Aorta (tissue), 5 donors: ENCODE measurements at regions not wholly inside any gene's neighbourhood (a gene's known extent, or its start where the extent isn't known, plus 50 kb on each side); places are given as distances from the start of the nearest gene placed in this dataset.

ENCODE experiments used
- ATAC-seq: fragments of 200-7000 bp; cut with Tn5 transposase; one replicate; pipeline ENCODE4 v1.9.1; 2022; ENCODE audit warnings: moderate library complexity; ENCODE audit not compliant: low FRiP score
- DNase-seq, 2 donors: peaks; one replicate each; pipeline ENCODE4 v3.0.0-alpha.2; 2020
- H3K27ac ChIP-seq, 2 donors: one replicate each; pipeline ENCODE4 v1.5.1; 2013; ENCODE audit warnings: low read length in 2 of 2, mild to moderate bottlenecking in 2 of 2, moderate library complexity in 2 of 2, control low read depth in 1 of 2, inconsistent platforms in 1 of 2, low read depth in 1 of 2
- H3K27me3 ChIP-seq, 2 donors: one replicate each; pipeline ENCODE4 v1.6.1; 2013; ENCODE audit warnings: control low read depth in 1 of 2, low read length in 1 of 2, mild to moderate bottlenecking in 1 of 2, moderate library complexity in 1 of 2; ENCODE audit not compliant: insufficient read depth in 2 of 2, control insufficient read depth in 1 of 2
- H3K36me3 ChIP-seq, 2 donors: one replicate each; pipeline ENCODE4 v1.6.1; 2013; ENCODE audit warnings: control low read depth in 1 of 2, low read length in 1 of 2, mild to moderate bottlenecking in 1 of 2; ENCODE audit not compliant: insufficient read depth in 2 of 2, control insufficient read depth in 1 of 2
- H3K4me1 ChIP-seq, 2 donors: one replicate each; pipeline ENCODE4 v1.6.1; 2013; ENCODE audit warnings: low read length in 2 of 2, control low read depth in 1 of 2, mild to moderate bottlenecking in 1 of 2, moderate library complexity in 1 of 2; ENCODE audit not compliant: insufficient read depth in 2 of 2, control insufficient read depth in 1 of 2
- H3K4me3 ChIP-seq, 2 donors: one replicate each; pipeline ENCODE4 v1.5.1; 2013; ENCODE audit warnings: low read length in 2 of 2, control low read depth in 1 of 2, mild to moderate bottlenecking in 1 of 2
- H3K9me3 ChIP-seq: one replicate; pipeline ENCODE4 v1.6.1; 2013; ENCODE audit warnings: mild to moderate bottlenecking, low read length; ENCODE audit not compliant: control insufficient read depth
- WGBS, 2 donors: extraction: QIAGEN DNeasy Blood & Tissue Kit; methylation state at CpG; one replicate each; pipeline ENCODE4 v1.1.7; 2013; 5-methylcytosine and 5-hydroxymethylcytosine counted together
- intact Hi-C, 2 donors: fragments of 100-400 bp; cut with DNase I; formaldehyde crosslinking; loops; one replicate each; pipeline versions ENCODE4 v1.14.2 to v1.15.0; 2022
- donor health status: healthy with polysubstance abuse.
- donor health status: Bipolar disorder and iron deficiency.
- donor health status: DM: no; HTN: no; CAD: no.
- donor health status: DM: no; HTN: no; CAD: no.
- donor health status: DM: yes; HTN: yes; CAD: no.

- Histone ChIP-seq H3K36me3 (no peaks in the 10 kb centered on the region), H3K27me3 (no peaks in the 10 kb centered on the region), H3K27ac (no peak overlapping the region), H3K4me3 (no peak overlapping the region), H3K9me3 (no peaks in the 10 kb centered on the region), H3K4me1 (no peaks in the 10 kb centered on the region)
- DNase-seq (no peak), ATAC-seq (no peak)
- WGBS, 2 donors: 38 to 56% methylated on average over 3 of the region's 3 CpGs
- intact Hi-C loops: no loop called here
Observed at GRCh38 chr4:149986917-149987316, 91.3 kb upstream of the DCLK2 start.

GRCh38 chr4:149987330-149988086 is 90.7 kb upstream of the DCLK2 start:
- no peaks in the 10 kb centered on the region for H3K27me3 ChIP-seq
- H3K27ac ChIP-seq: no peak overlapping the region
- H3K36me3 ChIP-seq: no peaks in the 10 kb centered on the region
- intact Hi-C loops: no loop called here
- WGBS, 2 donors: 35 to 38% methylated on average over 4 of the region's 4 CpGs
- no peak overlapping the region for H3K4me3 ChIP-seq
- no peaks in the 10 kb centered on the region for H3K4me1 ChIP-seq
- ATAC-seq (no peak), DNase-seq (no peak)
- H3K9me3 ChIP-seq: no peaks in the 10 kb centered on the region

GRCh38 chr4:149988087-149988410 is 90.2 kb upstream of the DCLK2 start:
- no peaks in the 10 kb centered on the region for H3K27me3 ChIP-seq
- DNase-seq (no peak), ATAC-seq (no peak)
- H3K4me3 ChIP-seq: no peak overlapping the region
- H3K36me3 ChIP-seq: no peaks in the 10 kb centered on the region
- H3K4me1 ChIP-seq: no peaks in the 10 kb centered on the region
- intact Hi-C loops: no loop called here
- no peaks in the 10 kb centered on the region for H3K9me3 ChIP-seq
- 38 to 48% methylated on average over 1 of the region's 1 CpG for WGBS, 2 donors
- no peak overlapping the region for H3K27ac ChIP-seq

GRCh38 chr4:149993030-149993429 is 85.2 kb upstream of the DCLK2 start:
- Histone ChIP-seq H3K36me3 (no peaks in the 10 kb centered on the region), H3K27ac (no peak overlapping the region), H3K9me3 (no peaks in the 10 kb centered on the region), H3K4me3 (no peak overlapping the region), H3K27me3 (no peaks in the 10 kb centered on the region), H3K4me1 (no peaks in the 10 kb centered on the region)
- intact Hi-C loops: loop anchor here in 1 of 2 donors (10.0 kb wide), 1 partner anchor 222 kb away; no protein-coding TSS in a partner anchor
- no peak for ATAC-seq
- DNase-seq: no peak

GRCh38 chr4:149995134-149995756 is 83.0 kb upstream of the DCLK2 start:
- Histone ChIP-seq H3K36me3 (no peaks in the 10 kb centered on the region), H3K4me3 (no peak overlapping the region), H3K4me1 (no peaks in the 10 kb centered on the region), H3K27me3 (no peaks in the 10 kb centered on the region), H3K9me3 (no peaks in the 10 kb centered on the region), H3K27ac (no peak overlapping the region)
- no peak for ATAC-seq
- intact Hi-C loops: loop anchor here (5.0 to 10.0 kb wide), 3 partner anchors 220 to 872 kb away; no protein-coding TSS in a partner anchor
- WGBS, 2 donors: 82 to 84% methylated on average over 1 of the region's 1 CpG
- DNase-seq: no peak

GRCh38 chr4:149997881-149998421 is 80.3 kb upstream of the DCLK2 start:
- WGBS, 2 donors: 46 to 49% methylated on average over 4 of the region's 4 CpGs
- intact Hi-C loops: loop anchor here (5.0 to 10.0 kb wide), 3 partner anchors 217 to 869 kb away; no protein-coding TSS in a partner anchor
- Histone ChIP-seq H3K27ac (no peak overlapping the region), H3K4me1 (no peaks in the 10 kb centered on the region), H3K4me3 (no peak overlapping the region), H3K36me3 (no peaks in the 10 kb centered on the region), H3K9me3 (no peaks in the 10 kb centered on the region), H3K27me3 (no peaks in the 10 kb centered on the region)
- ATAC-seq: no peak
- DNase-seq: no peak

- intact Hi-C loops: loop anchor here (5.0 to 10.0 kb wide), 3 partner anchors 215 to 868 kb away; no protein-coding TSS in a partner anchor
- WGBS, 2 donors: 5 to 6% methylated on average over 3 of the region's 3 CpGs
- Histone ChIP-seq H3K9me3 (no peaks in the 10 kb centered on the region), H3K36me3 (no peaks in the 10 kb centered on the region), H3K27ac (no peak overlapping the region), H3K4me1 (no peaks in the 10 kb centered on the region), H3K4me3 (no peak overlapping the region), H3K27me3 (no peaks in the 10 kb centered on the region)
- no peak for DNase-seq
- no peak for ATAC-seq
Observed at GRCh38 chr4:149999485-150000074, 78.7 kb upstream of the DCLK2 start.

- intact Hi-C loops: loop anchor here in 1 of 2 donors (5.0 kb wide), 2 partner anchors 240 to 865 kb away; no protein-coding TSS in a partner anchor
- no peak overlapping the region for H3K27ac ChIP-seq
Observed at GRCh38 chr4:150001815-150002214, 76.4 kb upstream of the DCLK2 start.

More at GRCh38 chr4:150001815-150002214, 76.4 kb upstream of the DCLK2 start:
- no peak for DNase-seq
- Histone ChIP-seq H3K27me3 (no peaks in the 10 kb centered on the region), H3K9me3 (no peaks in the 10 kb centered on the region), H3K4me1 (no peaks in the 10 kb centered on the region), H3K36me3 (no peaks in the 10 kb centered on the region), H3K4me3 (no peak overlapping the region)
- ATAC-seq: no peak
- WGBS, 2 donors: 86 to 88% methylated on average over 5 of the region's 5 CpGs
